OCI-LY1 (cell line): ENCODE measurements at regions not wholly inside any gene's neighbourhood (a gene's known extent, or its start where the extent isn't known, plus 50 kb on each side); places are given as distances from the start of the nearest gene placed in this dataset.

Experiments
- CTCF ChIP-seq: fragments of 200-600 bp; sonication (generic), shearing (Covaris generic); IDR thresholded peaks from 2 replicates; pipeline ENCODE4 v1.5.1; 2017; ENCODE audit warnings: mild to moderate bottlenecking, antibody characterized with exemption, low read length, moderate library complexity, mixed read lengths
- EZH2 ChIP-seq: fragments of 200-600 bp; sonication (generic), shearing (Covaris generic); IDR thresholded peaks from 2 replicates; pipeline ENCODE4 v1.8.0; 2017; ENCODE audit warnings: borderline replicate concordance, mixed run types, mild to moderate bottlenecking, antibody characterized with exemption, low read length, moderate library complexity, mixed read lengths

GRCh38 chr12:3389986-3390385 lies 101.0 kb upstream of the PRMT8 start:
- TF ChIP-seq CTCF (no peak), EZH2 (no peak)
